ENCODE measurements at regions not wholly inside any gene's neighbourhood (a gene's known extent, or its start where the extent isn't known, plus 50 kb on each side); places are given as distances from the start of the nearest gene placed in this dataset.
A peak's percentile ranks its signal among the peaks of the same experiment; 100 is the strongest.

DNA sequence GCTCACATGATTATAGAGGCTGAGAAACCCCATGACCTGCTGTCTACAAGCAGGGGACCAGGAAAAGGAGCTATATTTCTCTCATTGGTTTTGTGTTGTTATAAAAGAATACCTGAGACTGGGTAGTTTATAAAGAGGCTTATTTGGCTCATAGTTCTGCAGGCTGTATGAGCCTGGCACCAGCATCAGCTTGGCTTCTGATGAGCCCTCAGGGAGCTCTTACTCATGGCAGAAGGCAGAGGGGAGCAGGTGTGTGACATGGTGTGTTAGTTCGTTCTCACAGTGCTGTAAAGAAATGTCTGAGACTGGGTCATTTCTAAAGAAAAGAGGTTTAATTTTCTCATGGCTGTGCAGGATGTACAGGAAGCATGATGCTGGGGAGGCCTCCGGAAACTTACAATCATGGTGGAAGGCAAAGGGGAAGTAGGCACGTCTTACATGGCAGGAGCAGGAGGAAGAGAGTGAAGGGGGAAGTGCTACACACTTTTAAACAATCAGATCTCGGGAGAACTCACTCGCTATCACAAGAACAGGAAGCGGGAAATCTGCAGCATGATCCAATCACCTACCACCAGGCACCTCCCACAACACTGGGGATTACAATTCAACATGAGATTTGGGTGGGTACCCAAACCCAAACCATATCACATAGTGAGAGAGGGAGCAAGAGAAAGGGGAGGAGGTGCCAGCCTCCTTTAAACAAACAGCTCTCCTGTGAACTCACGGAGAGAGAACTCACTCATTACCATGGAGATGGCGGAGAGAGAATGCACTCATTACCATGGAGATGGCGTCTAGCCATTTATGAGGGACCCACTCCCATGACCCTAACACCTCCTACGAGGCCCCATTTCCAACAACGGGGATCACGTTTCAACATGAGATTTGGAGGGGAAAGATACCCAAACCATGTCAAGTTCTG is 133.4 kb downstream of the JCAD start:
- DNase-seq (ENCODE audit: low read depth in 2 of 3, low spot score in 2 of 3) = peak in 1 of 3 donors; percentile 50

DNA sequence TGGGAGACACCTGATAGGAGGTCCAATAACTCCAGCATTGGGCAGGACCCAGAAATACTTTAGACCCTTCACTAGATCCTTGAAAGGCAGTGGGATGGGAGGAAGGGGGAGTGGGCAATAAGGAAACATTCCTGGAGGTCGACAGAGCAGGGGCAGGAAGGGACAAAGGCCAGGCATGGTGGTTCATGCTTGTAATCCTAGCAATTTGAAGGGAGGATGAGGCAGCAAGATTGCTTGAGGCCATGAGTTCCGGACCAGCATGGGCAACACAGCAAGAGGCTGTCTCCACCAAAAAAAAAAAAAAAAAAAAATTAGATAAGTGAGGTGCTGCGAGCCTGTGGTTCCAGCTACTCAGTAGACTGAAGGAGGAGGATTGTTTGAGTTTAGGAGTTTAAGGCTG is 134.9 kb downstream of the JCAD start:
- no peak for DNase-seq (ENCODE audit: low read depth in 2 of 3, low spot score in 2 of 3)

GRCh38 chr10:29923416-29923965 is 135.9 kb downstream of the JCAD start:
- DNase-seq (ENCODE audit: low read depth in 2 of 3, low spot score in 2 of 3) = no peak

DNA sequence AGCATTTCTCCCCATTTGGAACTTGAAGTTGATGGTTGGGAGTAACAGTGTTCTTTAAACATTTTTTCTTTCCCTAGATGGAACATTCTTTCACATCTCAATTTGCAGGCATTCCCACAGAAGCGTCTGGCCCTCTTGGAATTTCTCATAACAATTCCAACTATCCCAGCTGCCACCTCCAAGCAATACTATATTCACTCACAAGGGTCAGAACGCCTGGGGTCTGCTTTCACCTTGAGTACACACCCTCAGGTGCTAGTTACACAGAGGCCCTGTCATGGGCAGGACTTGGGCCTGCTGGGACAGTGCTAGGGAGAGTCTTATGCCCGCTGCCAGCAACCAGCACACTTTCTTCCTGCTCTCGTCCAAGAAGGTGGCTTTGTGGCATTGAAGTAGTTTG is 136.5 kb downstream of the JCAD start:
- no peak for DNase-seq (ENCODE audit: low read depth in 2 of 3, low spot score in 2 of 3)

DNA sequence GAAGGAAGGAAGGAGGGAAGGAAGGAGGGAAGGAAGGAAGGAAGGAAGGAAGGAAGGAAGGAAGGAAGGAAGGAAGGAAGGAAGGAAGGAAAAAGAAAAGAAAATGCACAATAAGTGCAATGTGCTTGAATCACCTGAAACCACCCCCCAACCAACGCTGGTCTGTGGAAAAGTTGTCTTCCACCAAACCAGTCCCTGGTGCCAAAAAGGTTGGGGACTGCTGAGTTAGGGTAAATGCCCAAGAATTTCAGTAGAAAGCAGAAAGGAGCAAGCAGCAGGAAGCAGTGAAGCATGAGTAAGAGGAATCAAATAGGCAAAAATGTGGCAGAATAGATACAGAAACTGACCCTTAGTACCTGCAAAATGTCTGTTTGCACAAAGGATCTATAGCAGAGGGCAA is 137.2 kb downstream of the JCAD start:
- DNase-seq (ENCODE audit: low read depth in 2 of 3, low spot score in 2 of 3) = no peak

DNA sequence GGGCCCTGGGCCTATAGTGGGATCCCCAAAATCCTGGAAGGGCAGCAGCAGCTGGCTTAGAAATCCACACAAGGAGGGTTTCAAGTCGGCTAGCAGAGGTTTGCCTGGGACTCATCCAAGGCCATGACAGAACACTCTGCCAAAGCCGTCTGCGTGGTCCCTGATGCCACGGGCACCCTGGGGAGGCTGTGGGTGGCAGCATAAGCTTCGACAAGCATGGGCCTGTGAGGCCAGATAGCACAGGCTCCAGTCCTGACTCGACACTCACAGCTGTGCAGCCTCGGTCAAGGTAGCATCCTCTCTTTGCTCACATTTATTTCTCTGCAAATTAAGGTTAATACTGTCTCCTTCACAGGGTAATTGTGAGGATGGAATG is 138.3 kb downstream of the JCAD start:
- DNase-seq (ENCODE audit: low read depth in 2 of 3, low spot score in 2 of 3) = no peak

DNA sequence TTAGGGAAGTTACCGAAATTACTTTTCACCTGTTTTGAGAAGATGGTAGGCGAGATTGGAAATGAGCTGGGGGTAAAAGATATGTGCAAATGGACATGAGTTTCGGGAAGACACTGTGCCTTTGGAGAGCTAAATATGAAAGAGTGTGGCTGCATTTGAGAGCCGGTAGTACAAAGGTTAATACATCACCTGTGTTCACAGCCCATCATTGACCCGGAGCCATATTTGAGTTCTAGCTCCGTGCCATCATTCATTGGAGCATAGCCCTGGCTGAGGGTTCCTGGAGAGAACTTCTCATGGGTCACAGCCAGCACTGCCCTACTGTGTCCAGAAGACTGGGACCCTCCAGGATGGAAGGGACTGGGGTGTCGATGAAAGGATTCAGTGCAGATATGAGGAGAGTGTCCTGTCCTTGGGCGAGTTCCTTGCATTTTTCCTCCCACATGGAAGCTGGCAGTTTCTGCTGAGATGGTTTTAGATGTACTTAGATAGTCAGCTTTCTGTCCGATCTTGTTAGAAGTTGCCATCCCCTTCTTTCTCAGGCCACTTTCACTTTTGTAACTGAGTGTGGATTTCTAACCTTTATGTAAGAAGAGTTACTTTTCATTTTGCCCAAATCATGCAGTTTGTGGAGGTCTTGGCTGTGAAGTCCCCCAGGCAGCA is 138.8 kb downstream of the JCAD start:
- peak in 1 of 3 donors; percentile 34 for DNase-seq (ENCODE audit: low read depth in 2 of 3, low spot score in 2 of 3)

GRCh38 chr10:29918623-29919400 is 140.6 kb downstream of the JCAD start:
- DNase-seq (ENCODE audit: low read depth in 2 of 3, low spot score in 2 of 3) = no peak

DNA sequence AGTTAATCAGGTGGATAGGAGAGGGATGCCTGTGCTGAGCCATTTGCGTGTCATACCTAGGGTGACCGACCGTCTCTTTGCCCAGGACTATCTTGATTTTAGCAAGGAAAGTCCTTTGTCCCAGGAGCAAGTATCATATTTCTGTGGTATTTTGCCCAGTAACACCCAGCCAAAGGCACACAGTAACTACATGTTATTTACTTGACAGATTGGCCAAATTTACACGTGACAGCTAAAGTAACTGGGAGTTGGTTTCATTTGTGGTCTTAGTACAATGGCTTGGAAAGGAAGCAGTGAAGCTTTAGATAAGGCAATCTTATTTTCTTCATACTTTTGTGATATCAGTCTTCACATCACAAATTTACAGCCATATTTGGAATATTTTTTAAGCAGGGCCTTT is 142.1 kb downstream of the JCAD start:
- peak in 2 of 3 donors; percentile 76 to 93 for DNase-seq (ENCODE audit: low read depth in 2 of 3, low spot score in 2 of 3)

DNA sequence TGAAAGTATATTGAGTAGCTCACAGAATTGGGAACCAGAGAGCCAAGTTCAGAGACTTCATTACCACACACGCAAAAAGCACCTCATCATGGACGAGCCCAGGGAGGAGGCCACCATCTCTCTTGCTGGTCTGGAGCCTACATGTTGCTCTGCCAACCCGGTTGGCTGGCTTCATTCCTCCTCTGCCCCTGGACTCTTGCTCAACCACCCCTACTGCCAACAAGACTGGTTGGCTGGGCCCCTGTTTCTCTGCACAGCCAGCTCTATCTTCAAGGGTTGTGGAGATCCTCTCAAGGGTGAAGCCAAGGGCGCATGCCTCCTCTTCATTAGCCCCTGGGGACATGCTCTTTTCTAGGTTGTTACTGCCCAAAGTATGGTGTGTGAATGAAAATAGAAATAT is 142.7 kb downstream of the JCAD start:
- DNase-seq (ENCODE audit: low read depth in 2 of 3, low spot score in 2 of 3) = no peak

GRCh38 chr10:29914986-29915785 is 144.2 kb downstream of the JCAD start:
- DNase-seq (ENCODE audit: low read depth in 2 of 3, low spot score in 2 of 3) = no peak

DNA sequence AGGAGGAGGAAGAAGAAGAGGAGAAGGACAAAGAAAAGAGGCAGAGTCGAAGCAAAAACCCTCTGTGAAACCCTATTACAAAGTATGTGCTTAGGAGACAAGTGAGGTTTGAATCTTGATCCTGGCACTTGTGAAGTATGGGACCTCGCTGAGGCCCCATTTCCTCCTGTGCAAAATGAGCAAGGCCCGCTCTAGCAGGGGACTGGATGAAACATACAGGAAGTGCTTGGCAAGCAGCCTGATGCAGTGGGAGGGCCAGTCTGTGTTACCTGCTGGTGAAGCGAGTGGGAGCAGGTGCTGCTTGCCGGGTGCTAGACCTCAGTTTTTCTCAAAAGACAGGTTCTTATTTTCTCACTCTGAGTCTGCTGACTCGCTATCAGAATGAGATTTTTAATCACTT is 150.4 kb downstream of the JCAD start:
- DNase-seq (ENCODE audit: low read depth in 2 of 3, low spot score in 2 of 3) = peak in 2 of 3 donors; percentile 55 to 61

- no peak for DNase-seq (ENCODE audit: low read depth in 2 of 3, low spot score in 2 of 3)
Observed at GRCh38 chr10:29900865-29901264, 158.5 kb downstream of the JCAD start.

DNA sequence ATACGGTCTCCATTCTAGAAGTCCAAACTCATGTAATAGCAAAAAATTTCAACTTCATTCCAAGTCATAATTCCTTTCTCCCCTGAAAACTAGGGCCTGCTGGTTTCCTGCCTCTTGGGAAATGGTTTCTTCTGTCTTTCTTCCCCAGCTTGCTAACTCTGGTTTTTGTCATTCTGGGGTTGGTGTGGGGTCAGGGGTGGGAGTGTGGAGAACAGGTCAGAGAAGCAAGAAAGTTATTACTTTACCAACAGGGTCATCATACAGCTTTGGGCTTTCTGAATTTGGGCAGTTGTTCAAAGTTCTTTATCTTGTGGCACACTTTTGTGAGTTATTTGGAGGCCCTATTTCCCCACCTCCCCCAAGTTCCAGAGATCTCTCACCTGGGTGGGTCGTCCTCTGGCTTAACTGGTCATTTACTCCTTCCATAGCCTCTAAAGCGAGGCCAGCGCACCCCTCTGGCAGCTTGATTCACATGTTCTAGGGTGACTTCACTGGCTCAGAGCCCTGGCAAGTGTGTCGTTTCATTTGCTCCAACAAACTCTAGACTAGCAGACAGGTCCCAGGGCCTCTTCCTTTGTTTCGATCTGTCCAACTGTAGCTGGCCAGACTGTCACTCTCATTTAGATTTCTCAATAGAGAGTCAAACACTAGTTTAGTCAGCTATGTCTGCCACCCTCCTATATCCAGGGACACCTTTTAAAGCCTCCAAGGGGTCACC is 161.2 kb downstream of the JCAD start:
- no peak for DNase-seq (ENCODE audit: low read depth in 2 of 3, low spot score in 2 of 3)

DNA sequence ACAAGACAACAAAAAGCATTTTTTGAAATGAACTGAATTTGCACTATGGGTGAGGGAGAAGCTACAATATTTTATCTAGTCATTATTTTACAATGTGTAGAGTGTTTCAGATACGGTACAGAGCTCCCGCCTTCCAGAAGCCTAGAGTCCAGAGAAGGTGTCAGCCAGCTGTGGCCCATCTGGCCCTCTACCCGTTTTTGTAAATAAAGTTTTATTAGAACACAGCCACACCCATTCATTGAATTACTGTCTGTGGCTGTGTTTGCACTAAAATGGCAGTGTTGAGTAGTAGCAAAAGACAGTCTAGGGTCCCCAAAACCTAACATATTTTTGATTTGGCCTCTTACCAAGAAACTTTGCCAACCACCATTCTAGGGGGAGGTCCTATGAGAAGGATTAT is 162.0 kb downstream of the JCAD start:
- no peak for DNase-seq (ENCODE audit: low read depth in 2 of 3, low spot score in 2 of 3)

DNA sequence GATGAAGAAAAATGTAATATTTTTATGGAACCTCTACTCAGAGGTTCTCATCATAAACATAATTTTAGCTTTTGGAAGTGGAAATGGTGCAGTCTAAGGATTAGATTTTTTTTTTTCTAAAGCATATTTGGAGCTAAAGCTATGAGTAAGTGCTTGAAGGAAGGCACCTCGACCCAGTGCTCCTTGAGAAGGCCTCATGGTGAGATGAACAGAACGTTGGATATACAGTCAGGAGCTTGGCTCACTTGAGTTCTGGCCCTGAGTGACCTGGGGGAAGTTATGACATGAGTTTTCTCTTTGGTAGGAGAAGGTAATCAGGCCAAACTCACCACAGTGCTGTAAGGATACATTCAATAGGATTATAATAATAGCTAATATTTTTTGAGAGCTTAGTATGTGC is 163.3 kb downstream of the JCAD start:
- no peak for DNase-seq (ENCODE audit: low read depth in 2 of 3, low spot score in 2 of 3)

DNA sequence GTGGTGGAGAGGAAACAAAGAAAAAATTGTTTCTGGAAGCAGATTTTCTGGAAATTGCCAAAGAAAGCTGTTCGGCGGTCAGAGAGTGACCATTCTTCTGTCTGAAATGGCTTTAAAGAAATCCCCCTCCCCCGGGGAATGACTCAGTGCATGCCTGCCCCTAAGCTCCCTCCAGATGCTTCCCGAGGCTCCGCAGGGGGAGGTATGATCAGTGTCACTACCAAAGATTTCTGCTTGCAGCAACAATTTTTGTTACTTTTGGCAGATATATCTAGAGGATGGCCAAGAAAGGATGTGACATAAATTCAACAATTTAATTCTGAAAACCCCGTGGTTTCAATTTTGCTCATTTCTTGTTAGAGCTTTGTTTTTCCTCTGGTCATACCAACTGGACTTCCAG is 163.9 kb downstream of the JCAD start:
- DNase-seq (ENCODE audit: low read depth in 2 of 3, low spot score in 2 of 3) = no peak

DNA sequence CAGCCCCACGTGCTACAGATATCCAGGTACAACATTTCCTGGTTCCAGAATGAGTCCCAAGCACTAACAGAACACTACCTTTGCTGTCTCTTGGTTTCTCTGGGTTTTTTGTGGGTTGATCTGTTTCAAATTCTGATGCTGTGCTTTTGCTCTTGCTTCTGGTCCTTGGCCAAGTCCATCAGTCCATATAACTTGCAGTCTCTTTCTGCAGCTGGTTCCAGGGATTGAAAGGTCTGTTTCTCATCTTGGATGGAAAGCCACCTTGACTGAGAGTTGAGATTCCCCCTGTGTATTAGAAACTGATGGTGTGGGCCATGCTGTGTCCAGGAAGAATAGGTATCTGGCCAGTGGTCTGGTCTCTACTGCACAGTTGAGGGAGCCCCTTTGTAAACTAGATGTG is 171.1 kb downstream of the JCAD start:
- no peak for DNase-seq (ENCODE audit: low read depth in 2 of 3, low spot score in 2 of 3)

DNA sequence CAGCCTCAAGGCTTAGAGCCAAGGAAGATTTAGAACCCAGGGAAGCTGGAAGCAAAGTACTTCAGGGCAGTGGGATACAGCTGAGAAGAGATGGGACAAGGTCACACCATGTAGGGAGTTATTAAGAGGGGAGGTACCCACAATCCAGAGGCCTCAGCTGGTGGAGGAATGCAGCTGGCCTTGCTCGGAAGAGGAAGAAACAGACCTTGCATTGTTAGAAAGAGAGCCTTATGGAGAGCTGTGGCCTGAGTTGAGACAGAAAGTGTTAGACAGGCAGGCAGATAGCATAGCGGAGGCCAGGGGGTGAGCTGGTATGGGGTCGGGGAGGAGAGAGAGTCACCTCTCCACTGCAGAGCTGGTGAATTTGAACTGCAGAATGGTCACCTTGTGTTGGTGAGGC is 173.1 kb downstream of the JCAD start:
- no peak for DNase-seq (ENCODE audit: low read depth in 2 of 3, low spot score in 2 of 3)

DNA sequence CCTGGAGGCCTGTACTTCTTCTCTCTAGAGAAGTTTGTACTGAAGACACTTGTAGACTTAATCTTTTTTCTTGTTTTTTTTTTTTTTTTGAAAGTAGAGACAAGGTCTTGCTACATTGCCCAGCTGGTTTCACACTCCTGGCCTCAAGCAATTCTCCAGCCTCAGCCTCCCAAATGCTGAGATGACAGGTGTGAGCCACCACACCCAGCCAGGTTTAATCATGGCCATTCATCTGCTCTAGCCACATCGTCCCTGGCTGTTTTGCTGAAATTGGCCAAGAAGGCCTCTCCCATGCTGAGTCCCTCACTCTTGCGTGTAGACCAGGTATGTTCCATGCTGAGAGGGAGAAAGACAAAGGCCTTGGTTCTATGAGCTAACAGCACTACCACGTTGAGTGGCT is 176.2 kb downstream of the JCAD start:
- no peak for DNase-seq (ENCODE audit: low read depth in 2 of 3, low spot score in 2 of 3)

Data from hematopoietic multipotent progenitor cell (in vitro differentiated cells).